ENCODE measurements at regions not wholly inside any gene's neighbourhood (a gene's known extent, or its start where the extent isn't known, plus 50 kb on each side); places are given as distances from the start of the nearest gene placed in this dataset.

- TF ChIP-seq ZNF263 (CRISPR knock-in tag; IDR thresholded peaks at IDR 0.05; ENCODE audit: low read depth) (no peak), NFYB (CRISPR knock-in tag; conservative IDR thresholded peaks at IDR 0.05; ENCODE audit: low read depth) (no peak), ZNF232 (CRISPR knock-in tag; IDR thresholded peaks at IDR 0.05) (no peak), EMX1 (CRISPR knock-in tag; IDR thresholded peaks at IDR 0.05) (no peak), TCF7 (CRISPR knock-in tag; IDR thresholded peaks at IDR 0.05; ENCODE audit: low read depth) (no peak), MYBL2 (CRISPR knock-in tag; IDR thresholded peaks at IDR 0.05) (no peak), CREM (CRISPR knock-in tag; IDR thresholded peaks at IDR 0.05) (no peak), TP53 (CRISPR knock-in tag; IDR thresholded peaks at IDR 0.05) (no peak), SMAD4 (CRISPR knock-in tag; IDR thresholded peaks at IDR 0.05) (no peak), ERG (CRISPR knock-in tag; IDR thresholded peaks at IDR 0.05) (no peak), ATF3 (CRISPR knock-in tag; conservative IDR thresholded peaks at IDR 0.05) (no peak), RELA (CRISPR knock-in tag; IDR thresholded peaks at IDR 0.05; ENCODE audit: borderline replicate concordance) (no peak)
- TF ChIP-seq, protein P1, sequence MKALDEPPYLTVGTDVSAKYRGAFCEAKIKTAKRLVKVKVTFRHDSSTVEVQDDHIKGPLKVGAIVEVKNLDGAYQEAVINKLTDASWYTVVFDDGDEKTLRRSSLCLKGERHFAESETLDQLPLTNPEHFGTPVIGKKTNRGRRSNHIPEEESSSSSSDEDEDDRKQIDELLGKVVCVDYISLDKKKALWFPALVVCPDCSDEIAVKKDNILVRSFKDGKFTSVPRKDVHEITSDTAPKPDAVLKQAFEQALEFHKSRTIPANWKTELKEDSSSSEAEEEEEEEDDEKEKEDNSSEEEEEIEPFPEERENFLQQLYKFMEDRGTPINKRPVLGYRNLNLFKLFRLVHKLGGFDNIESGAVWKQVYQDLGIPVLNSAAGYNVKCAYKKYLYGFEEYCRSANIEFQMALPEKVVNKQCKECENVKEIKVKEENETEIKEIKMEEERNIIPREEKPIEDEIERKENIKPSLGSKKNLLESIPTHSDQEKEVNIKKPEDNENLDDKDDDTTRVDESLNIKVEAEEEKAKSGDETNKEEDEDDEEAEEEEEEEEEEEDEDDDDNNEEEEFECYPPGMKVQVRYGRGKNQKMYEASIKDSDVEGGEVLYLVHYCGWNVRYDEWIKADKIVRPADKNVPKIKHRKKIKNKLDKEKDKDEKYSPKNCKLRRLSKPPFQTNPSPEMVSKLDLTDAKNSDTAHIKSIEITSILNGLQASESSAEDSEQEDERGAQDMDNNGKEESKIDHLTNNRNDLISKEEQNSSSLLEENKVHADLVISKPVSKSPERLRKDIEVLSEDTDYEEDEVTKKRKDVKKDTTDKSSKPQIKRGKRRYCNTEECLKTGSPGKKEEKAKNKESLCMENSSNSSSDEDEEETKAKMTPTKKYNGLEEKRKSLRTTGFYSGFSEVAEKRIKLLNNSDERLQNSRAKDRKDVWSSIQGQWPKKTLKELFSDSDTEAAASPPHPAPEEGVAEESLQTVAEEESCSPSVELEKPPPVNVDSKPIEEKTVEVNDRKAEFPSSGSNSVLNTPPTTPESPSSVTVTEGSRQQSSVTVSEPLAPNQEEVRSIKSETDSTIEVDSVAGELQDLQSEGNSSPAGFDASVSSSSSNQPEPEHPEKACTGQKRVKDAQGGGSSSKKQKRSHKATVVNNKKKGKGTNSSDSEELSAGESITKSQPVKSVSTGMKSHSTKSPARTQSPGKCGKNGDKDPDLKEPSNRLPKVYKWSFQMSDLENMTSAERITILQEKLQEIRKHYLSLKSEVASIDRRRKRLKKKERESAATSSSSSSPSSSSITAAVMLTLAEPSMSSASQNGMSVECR (CRISPR knock-in tag; IDR thresholded peaks at IDR 0.05; ENCODE audit: borderline replicate concordance) = no peak
- TF ChIP-seq, protein P2, sequence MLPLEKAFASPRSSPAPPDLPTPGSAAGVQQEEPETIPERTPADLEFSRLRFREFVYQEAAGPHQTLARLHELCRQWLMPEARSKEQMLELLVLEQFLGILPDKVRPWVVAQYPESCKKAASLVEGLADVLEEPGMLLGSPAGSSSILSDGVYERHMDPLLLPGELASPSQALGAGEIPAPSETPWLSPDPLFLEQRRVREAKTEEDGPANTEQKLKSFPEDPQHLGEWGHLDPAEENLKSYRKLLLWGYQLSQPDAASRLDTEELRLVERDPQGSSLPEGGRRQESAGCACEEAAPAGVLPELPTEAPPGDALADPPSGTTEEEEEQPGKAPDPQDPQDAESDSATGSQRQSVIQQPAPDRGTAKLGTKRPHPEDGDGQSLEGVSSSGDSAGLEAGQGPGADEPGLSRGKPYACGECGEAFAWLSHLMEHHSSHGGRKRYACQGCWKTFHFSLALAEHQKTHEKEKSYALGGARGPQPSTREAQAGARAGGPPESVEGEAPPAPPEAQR (CRISPR knock-in tag; IDR thresholded peaks at IDR 0.05) = no peak
- TF ChIP-seq, protein P3, sequence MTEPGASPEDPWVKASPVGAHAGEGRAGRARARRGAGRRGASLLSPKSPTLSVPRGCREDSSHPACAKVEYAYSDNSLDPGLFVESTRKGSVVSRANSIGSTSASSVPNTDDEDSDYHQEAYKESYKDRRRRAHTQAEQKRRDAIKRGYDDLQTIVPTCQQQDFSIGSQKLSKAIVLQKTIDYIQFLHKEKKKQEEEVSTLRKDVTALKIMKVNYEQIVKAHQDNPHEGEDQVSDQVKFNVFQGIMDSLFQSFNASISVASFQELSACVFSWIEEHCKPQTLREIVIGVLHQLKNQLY (CRISPR knock-in tag; IDR thresholded peaks at IDR 0.05) = no peak
- DNase-seq (ENCODE audit: low spot score) = no peak
- H3K27me3 Mint-ChIP-seq (ENCODE audit: low read depth) = no peaks in the 10 kb centered on the region
- no peaks in the 10 kb centered on the region for H3K36me3 Mint-ChIP-seq
- ChIA-PET POLR2A (no interaction called here), CTCF (interaction anchor here (2.0 kb wide), 1 partner anchor 23 kb away, joined by 10 read pairs; no protein-coding TSS in a partner anchor)
- no peaks in the 10 kb centered on the region for H3K4me1 Mint-ChIP-seq
- no peak overlapping the region for H3K27ac Mint-ChIP-seq
- H3K4me3 Mint-ChIP-seq = no peak overlapping the region
- no peaks in the 10 kb centered on the region for H3K9me3 Mint-ChIP-seq
- ATAC-seq = peak; percentile 41; the same call in 1 of the 2 replicates
Observed at GRCh38 chr5:112669328-112669963, 68.2 kb upstream of the APC start.

DNA sequence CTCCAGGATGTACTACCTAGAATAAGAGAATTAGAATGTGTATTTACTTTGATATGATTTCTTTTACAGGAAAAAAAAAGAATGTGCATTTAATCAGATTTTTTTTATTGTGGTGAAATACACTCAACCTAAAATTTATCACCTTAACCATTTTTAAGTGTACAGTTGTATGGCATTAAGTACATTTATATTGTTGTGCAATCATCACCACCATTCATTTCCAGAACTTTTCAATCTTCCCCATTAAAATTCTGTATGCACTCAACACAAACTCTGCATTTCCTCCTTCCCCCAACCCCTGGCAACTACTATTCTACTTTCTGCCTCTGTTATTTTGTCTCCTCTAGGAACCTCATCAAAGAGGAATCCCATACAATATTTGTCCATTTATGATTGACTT lies 66.0 kb upstream of the APC start:
- Mint-ChIP-seq H3K4me1 (no peaks in the 10 kb centered on the region), H3K9me3 (no peaks in the 10 kb centered on the region), H3K27me3 (ENCODE audit: low read depth) (no peaks in the 10 kb centered on the region; the same call in 1 of the 2 replicates), H3K36me3 (no peaks in the 10 kb centered on the region), H3K4me3 (no peak overlapping the region), H3K27ac (no peak overlapping the region)
- DNase-seq (ENCODE audit: low spot score) = no peak
- POLR2A ChIA-PET = no interaction called here
- CTCF ChIA-PET = no interaction called here
- ATAC-seq = no peak
- no peak for TF ChIP-seq HMGXB4 (CRISPR knock-in tag; IDR thresholded peaks at IDR 0.05)
- TF ChIP-seq, protein P4, sequence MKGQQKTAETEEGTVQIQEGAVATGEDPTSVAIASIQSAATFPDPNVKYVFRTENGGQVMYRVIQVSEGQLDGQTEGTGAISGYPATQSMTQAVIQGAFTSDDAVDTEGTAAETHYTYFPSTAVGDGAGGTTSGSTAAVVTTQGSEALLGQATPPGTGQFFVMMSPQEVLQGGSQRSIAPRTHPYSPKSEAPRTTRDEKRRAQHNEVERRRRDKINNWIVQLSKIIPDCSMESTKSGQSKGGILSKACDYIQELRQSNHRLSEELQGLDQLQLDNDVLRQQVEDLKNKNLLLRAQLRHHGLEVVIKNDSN (CRISPR knock-in tag; IDR thresholded peaks at IDR 0.05) = no peak
- TF ChIP-seq MYBL2 (CRISPR knock-in tag; IDR thresholded peaks at IDR 0.05) = no peak
- no peak for TF ChIP-seq JUN (CRISPR knock-in tag; IDR thresholded peaks at IDR 0.05)
- TF ChIP-seq FOXP1 (CRISPR knock-in tag; IDR thresholded peaks at IDR 0.05; ENCODE audit: borderline replicate concordance) = no peak
- no peak for TF ChIP-seq IRF1 (CRISPR knock-in tag; IDR thresholded peaks at IDR 0.05)
- TF ChIP-seq, protein P5, sequence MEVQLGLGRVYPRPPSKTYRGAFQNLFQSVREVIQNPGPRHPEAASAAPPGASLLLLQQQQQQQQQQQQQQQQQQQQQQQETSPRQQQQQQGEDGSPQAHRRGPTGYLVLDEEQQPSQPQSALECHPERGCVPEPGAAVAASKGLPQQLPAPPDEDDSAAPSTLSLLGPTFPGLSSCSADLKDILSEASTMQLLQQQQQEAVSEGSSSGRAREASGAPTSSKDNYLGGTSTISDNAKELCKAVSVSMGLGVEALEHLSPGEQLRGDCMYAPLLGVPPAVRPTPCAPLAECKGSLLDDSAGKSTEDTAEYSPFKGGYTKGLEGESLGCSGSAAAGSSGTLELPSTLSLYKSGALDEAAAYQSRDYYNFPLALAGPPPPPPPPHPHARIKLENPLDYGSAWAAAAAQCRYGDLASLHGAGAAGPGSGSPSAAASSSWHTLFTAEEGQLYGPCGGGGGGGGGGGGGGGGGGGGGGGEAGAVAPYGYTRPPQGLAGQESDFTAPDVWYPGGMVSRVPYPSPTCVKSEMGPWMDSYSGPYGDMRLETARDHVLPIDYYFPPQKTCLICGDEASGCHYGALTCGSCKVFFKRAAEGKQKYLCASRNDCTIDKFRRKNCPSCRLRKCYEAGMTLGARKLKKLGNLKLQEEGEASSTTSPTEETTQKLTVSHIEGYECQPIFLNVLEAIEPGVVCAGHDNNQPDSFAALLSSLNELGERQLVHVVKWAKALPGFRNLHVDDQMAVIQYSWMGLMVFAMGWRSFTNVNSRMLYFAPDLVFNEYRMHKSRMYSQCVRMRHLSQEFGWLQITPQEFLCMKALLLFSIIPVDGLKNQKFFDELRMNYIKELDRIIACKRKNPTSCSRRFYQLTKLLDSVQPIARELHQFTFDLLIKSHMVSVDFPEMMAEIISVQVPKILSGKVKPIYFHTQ (CRISPR knock-in tag; IDR thresholded peaks at IDR 0.05) = no peak

Data from WTC11 (cell line).